ENCODE measurements at regions not wholly inside any gene's neighbourhood (a gene's known extent, or its start where the extent isn't known, plus 50 kb on each side); places are given as distances from the start of the nearest gene placed in this dataset.

DNA sequence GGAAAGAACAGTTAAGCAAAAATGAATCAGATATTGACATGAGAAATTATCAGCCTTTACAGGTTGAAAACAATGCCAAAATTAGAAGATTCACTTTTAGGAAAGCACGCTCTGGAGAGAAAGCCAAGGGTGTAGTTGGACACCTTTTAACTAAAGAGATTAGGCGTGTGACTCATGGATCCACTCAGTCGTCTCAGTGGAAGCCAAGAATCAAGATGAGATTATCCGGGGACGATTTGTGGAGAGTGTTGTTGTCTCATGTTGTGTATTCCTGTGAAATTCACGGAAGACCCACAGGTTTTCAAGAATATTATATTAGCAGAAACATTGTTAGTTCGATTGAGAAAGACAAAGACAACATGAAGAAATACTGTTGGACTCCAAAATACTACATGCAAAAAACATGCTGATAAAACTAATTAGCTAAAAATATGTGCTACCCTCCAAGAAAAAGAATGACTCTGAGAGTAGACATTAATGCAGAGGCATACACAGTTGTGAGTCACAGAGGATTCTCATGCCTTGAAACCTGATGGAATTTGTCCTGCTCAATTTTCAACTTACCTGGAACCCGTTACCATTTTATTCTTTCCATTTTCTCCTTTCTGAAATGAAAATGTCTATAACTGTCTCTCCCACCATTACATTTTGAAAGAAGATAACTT lies 192.1 kb upstream of the RND3 start:
- no peak for ATAC-seq
- Histone ChIP-seq H3K4me1 (no peaks in the 10 kb centered on the region), H3K4me3 (no peak overlapping the region), H3K27me3 (no peaks in the 10 kb centered on the region), H3K9me3 (no peaks in the 10 kb centered on the region), H3K27ac (no peak overlapping the region), H3K36me3 (no peaks in the 10 kb centered on the region)
- no peak for TF ChIP-seq CTCF (IDR thresholded peaks at IDR 0.05)
- DNase-seq = no peak
- intact Hi-C loops (cut with DNase I) = no loop called here

GRCh38 chr2:150677551-150677950 lies 190.1 kb upstream of the RND3 start:
- intact Hi-C loops (cut with DNase I) = no loop called here
- DNase-seq (no peak), ATAC-seq (no peak)
- H3K27me3 ChIP-seq = no peaks in the 10 kb centered on the region
- H3K4me1 ChIP-seq = no peaks in the 10 kb centered on the region
- H3K4me3 ChIP-seq = no peak overlapping the region
- TF ChIP-seq CTCF (IDR thresholded peaks at IDR 0.05) = no peak
- no peaks in the 10 kb centered on the region for H3K36me3 ChIP-seq
- H3K9me3 ChIP-seq = no peaks in the 10 kb centered on the region
- no peak overlapping the region for H3K27ac ChIP-seq

DNA sequence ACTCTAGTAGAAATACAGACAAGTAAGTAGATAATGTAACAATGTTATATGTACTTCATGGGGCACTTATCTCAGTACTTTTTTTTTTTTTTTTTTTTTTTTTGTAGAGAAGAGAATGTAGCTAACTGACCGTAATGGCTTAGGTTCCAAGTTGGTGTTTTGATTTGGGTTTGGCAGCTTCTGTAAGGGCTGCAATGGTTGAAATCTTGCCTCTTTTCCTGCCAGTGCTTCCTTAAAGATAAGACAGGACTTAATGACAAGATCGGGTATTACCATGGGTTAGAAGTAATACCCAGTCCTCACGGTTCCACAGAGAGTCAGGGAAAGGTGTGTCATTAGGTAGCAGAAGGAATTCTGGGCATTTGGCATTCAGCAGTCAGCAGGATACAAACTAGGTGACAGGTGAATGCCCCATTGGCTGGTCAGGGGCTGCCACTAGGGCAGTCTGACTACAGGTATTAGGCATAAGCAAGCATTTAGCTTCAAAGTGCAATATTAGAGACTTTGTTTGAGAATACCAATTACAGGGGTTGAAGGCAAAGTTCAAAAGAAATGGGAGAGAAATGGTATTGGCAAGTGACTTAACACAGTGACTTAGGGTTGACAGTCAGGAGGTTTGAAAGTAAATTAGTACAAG lies 189.4 kb upstream of the RND3 start:
- no peak for ATAC-seq
- H3K27me3 ChIP-seq = no peaks in the 10 kb centered on the region

GRCh38 chr2:150675807-150676206 lies 188.3 kb upstream of the RND3 start:
- no peaks in the 10 kb centered on the region for H3K36me3 ChIP-seq
- intact Hi-C loops (cut with DNase I) = no loop called here
- H3K27ac ChIP-seq = no peak overlapping the region
- H3K27me3 ChIP-seq = no peaks in the 10 kb centered on the region
- ATAC-seq (no peak), DNase-seq (no peak)
- H3K9me3 ChIP-seq = no peaks in the 10 kb centered on the region
- H3K4me3 ChIP-seq = no peak overlapping the region
- H3K4me1 ChIP-seq = no peaks in the 10 kb centered on the region
- TF ChIP-seq CTCF (IDR thresholded peaks at IDR 0.05) = no peak

More for the DNA sequence above, 189.4 kb upstream of the RND3 start:
- intact Hi-C loops (cut with DNase I) = no loop called here
- no peaks in the 10 kb centered on the region for H3K36me3 ChIP-seq
- TF ChIP-seq CTCF (IDR thresholded peaks at IDR 0.05) = no peak
- no peaks in the 10 kb centered on the region for H3K4me1 ChIP-seq
- H3K9me3 ChIP-seq = no peaks in the 10 kb centered on the region
- H3K27ac ChIP-seq = no peak overlapping the region
- H3K4me3 ChIP-seq = no peak overlapping the region
- no peak for DNase-seq

GRCh38 chr2:150674283-150674682 lies 186.8 kb upstream of the RND3 start:
- H3K4me3 ChIP-seq = no peak overlapping the region
- ATAC-seq (no peak), DNase-seq (no peak)
- no peaks in the 10 kb centered on the region for H3K27me3 ChIP-seq
- H3K4me1 ChIP-seq = no peaks in the 10 kb centered on the region
- H3K27ac ChIP-seq = no peak overlapping the region
- intact Hi-C loops (cut with DNase I) = no loop called here
- TF ChIP-seq CTCF (IDR thresholded peaks at IDR 0.05) = no peak
- H3K9me3 ChIP-seq = no peaks in the 10 kb centered on the region
- no peaks in the 10 kb centered on the region for H3K36me3 ChIP-seq

Data from upper lobe of right lung (tissue), 1 donor.